ENCODE measurements at regions not wholly inside any gene's neighbourhood (a gene's known extent, or its start where the extent isn't known, plus 50 kb on each side); places are given as distances from the start of the nearest gene placed in this dataset.

DNA sequence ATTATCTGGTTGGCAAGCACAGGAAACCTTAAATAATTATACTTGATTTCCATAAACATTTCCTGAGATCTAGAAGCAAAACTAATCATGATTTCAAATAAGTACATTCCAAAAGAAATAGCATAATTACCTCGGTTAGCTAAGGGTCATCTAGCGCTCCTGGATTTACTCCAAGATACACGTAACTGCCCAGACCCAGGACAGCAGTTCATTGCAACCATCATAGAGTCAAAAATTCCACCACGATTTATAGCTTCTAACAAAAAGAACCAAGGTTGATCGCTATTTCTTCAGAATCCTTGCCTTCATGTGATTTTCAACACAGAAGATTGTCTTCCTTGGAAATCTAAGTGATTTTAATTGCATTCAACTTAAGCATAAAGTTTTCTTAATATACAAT lies 1235.5 kb upstream of the TENM3 start:
- H3K4me3 ChIP-seq (ENCODE audit: control insufficient read depth in 1 of 2, extremely low read depth in 1 of 2, low read length in 1 of 2): no peak overlapping the region
- no peak overlapping the region for H3K27ac Mint-ChIP-seq
- H3K36me3 Mint-ChIP-seq: no peaks in the 10 kb centered on the region
- POLR2A ChIA-PET: no interaction called here
- no peak for DNase-seq
- H3K9me3 ChIP-seq: no peaks in the 10 kb centered on the region
- ATAC-seq (replicated peaks in 1 of 4): no peak
- no peaks in the 10 kb centered on the region for H3K4me1 Mint-ChIP-seq
- no peaks in the 10 kb centered on the region for H3K27me3 Mint-ChIP-seq
- peaks cover 10 to 21% (median 12%) of the 10 kb centered on the region in 3 donors for H3K9me3 Mint-ChIP-seq
- WGBS (ENCODE audit: insufficient coverage): 75% methylated on average over 3 of the region's 5 CpGs
- H3K27me3 ChIP-seq (replicated peaks in 1 of 2; ENCODE audit: control insufficient read depth in 2 of 2, extremely low read depth in 1 of 2, insufficient read depth in 2 of 2, low read length in 1 of 2): no peaks in the 10 kb centered on the region
- no peak overlapping the region for H3K27ac ChIP-seq (ENCODE audit: low read length)
- CTCF ChIA-PET: no interaction called here
- no peaks in the 10 kb centered on the region for H3K4me1 ChIP-seq (ENCODE audit: control insufficient read depth in 1 of 2, extremely low read depth in 1 of 2, insufficient read depth in 2 of 2, low read length in 2 of 2)
- no peaks in the 10 kb centered on the region for H3K36me3 ChIP-seq (ENCODE audit: control insufficient read depth in 2 of 2, extremely low read depth in 1 of 2, insufficient read depth in 1 of 2, low read length in 1 of 2)
- H3K4me3 Mint-ChIP-seq: no peak overlapping the region

DNA sequence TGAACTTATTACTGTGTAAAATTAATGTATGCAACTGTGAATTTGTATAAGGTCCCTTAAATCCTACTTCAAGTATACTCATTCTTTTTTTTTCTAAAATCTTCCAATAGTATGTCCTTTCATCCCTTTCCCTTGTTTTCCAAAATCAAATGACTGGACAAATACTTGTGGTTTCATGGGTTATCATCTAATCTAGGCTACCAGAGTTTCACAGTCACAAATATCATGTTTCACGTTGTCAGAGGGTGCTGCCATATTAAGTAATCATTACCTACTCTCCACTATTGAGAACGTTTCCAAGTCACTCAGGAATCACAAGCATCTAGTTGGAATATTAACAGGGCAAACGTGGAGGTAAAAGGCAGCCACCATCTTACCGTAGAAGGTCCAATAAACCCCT lies 1235.0 kb upstream of the TENM3 start:
- Mint-ChIP-seq H3K9me3 (peaks cover 12 to 25% (median 13%) of the 10 kb centered on the region in 3 donors), H3K4me3 (no peak overlapping the region), H3K27me3 (no peaks in the 10 kb centered on the region), H3K27ac (no peak overlapping the region), H3K4me1 (no peaks in the 10 kb centered on the region), H3K36me3 (no peaks in the 10 kb centered on the region)
- Histone ChIP-seq H3K4me1 (ENCODE audit: control insufficient read depth in 1 of 2, extremely low read depth in 1 of 2, insufficient read depth in 2 of 2, low read length in 2 of 2) (no peaks in the 10 kb centered on the region), H3K4me3 (ENCODE audit: control insufficient read depth in 1 of 2, extremely low read depth in 1 of 2, low read length in 1 of 2) (no peak overlapping the region), H3K36me3 (ENCODE audit: control insufficient read depth in 2 of 2, extremely low read depth in 1 of 2, insufficient read depth in 1 of 2, low read length in 1 of 2) (no peaks in the 10 kb centered on the region), H3K9me3 (no peaks in the 10 kb centered on the region), H3K27ac (ENCODE audit: low read length) (no peak overlapping the region), H3K27me3 (replicated peaks in 1 of 2; ENCODE audit: control insufficient read depth in 2 of 2, extremely low read depth in 1 of 2, insufficient read depth in 2 of 2, low read length in 1 of 2) (no peaks in the 10 kb centered on the region)
- DNase-seq (no peak), ATAC-seq (replicated peaks in 1 of 4) (no peak)
- CTCF ChIA-PET: no interaction called here
- WGBS (ENCODE audit: insufficient coverage): 40% methylated on average over 1 of the region's 4 CpGs
- POLR2A ChIA-PET: no interaction called here

- ATAC-seq (replicated peaks in 1 of 4) (no peak), DNase-seq (no peak)
- Histone ChIP-seq H3K9me3 (no peaks in the 10 kb centered on the region), H3K27ac (ENCODE audit: low read length) (no peak overlapping the region), H3K4me1 (ENCODE audit: control insufficient read depth in 1 of 2, extremely low read depth in 1 of 2, insufficient read depth in 2 of 2, low read length in 2 of 2) (no peaks in the 10 kb centered on the region), H3K4me3 (ENCODE audit: control insufficient read depth in 1 of 2, extremely low read depth in 1 of 2, low read length in 1 of 2) (no peak overlapping the region), H3K27me3 (replicated peaks in 1 of 2; ENCODE audit: control insufficient read depth in 2 of 2, extremely low read depth in 1 of 2, insufficient read depth in 2 of 2, low read length in 1 of 2) (no peaks in the 10 kb centered on the region), H3K36me3 (ENCODE audit: control insufficient read depth in 2 of 2, extremely low read depth in 1 of 2, insufficient read depth in 1 of 2, low read length in 1 of 2) (no peaks in the 10 kb centered on the region)
- Mint-ChIP-seq H3K27me3 (no peaks in the 10 kb centered on the region), H3K4me3 (no peak overlapping the region), H3K36me3 (no peaks in the 10 kb centered on the region), H3K9me3 (peaks cover 15 to 30% (median 16%) of the 10 kb centered on the region in 3 donors), H3K27ac (no peak overlapping the region), H3K4me1 (no peaks in the 10 kb centered on the region)
- no CpG with 5 or more reads among the region's 5 CpGs for WGBS (ENCODE audit: insufficient coverage)
- POLR2A ChIA-PET: no interaction called here
- CTCF ChIA-PET: no interaction called here
These were observed 1230.0 kb upstream of the TENM3 start for GRCh38 chr4:181013162-181013561.

- Histone ChIP-seq H3K36me3 (ENCODE audit: control insufficient read depth in 2 of 2, extremely low read depth in 1 of 2, insufficient read depth in 1 of 2, low read length in 1 of 2) (no peaks in the 10 kb centered on the region), H3K4me1 (ENCODE audit: control insufficient read depth in 1 of 2, extremely low read depth in 1 of 2, insufficient read depth in 2 of 2, low read length in 2 of 2) (no peaks in the 10 kb centered on the region), H3K9me3 (no peaks in the 10 kb centered on the region), H3K27me3 (replicated peaks in 1 of 2; ENCODE audit: control insufficient read depth in 2 of 2, extremely low read depth in 1 of 2, insufficient read depth in 2 of 2, low read length in 1 of 2) (no peaks in the 10 kb centered on the region), H3K27ac (ENCODE audit: low read length) (no peak overlapping the region), H3K4me3 (ENCODE audit: control insufficient read depth in 1 of 2, extremely low read depth in 1 of 2, low read length in 1 of 2) (no peak overlapping the region)
- Mint-ChIP-seq H3K4me1 (no peaks in the 10 kb centered on the region), H3K4me3 (no peak overlapping the region), H3K27me3 (no peaks in the 10 kb centered on the region), H3K9me3 (peaks cover 12 to 30% (median 17%) of the 10 kb centered on the region in 3 donors), H3K36me3 (no peaks in the 10 kb centered on the region), H3K27ac (no peak overlapping the region)
- WGBS (ENCODE audit: insufficient coverage): 100% methylated on average over 1 of the region's 5 CpGs
- ChIA-PET POLR2A (no interaction called here), CTCF (no interaction called here)
- no peak for ATAC-seq (replicated peaks in 1 of 4)
- DNase-seq: no peak
These were observed 1226.2 kb upstream of the TENM3 start for GRCh38 chr4:181017038-181017437.

GRCh38 chr4:181018472-181018871 lies 1224.7 kb upstream of the TENM3 start:
- no peak overlapping the region for H3K27ac Mint-ChIP-seq
- H3K27ac ChIP-seq (ENCODE audit: low read length): no peak overlapping the region
- no peaks in the 10 kb centered on the region for H3K27me3 Mint-ChIP-seq
- WGBS (ENCODE audit: insufficient coverage): 58% methylated on average over 3 of the region's 4 CpGs
- H3K9me3 Mint-ChIP-seq: peaks cover 15 to 22% (median 16%) of the 10 kb centered on the region in 3 donors
- ChIA-PET POLR2A (no interaction called here), CTCF (no interaction called here)
- no peaks in the 10 kb centered on the region for H3K4me1 ChIP-seq (ENCODE audit: control insufficient read depth in 1 of 2, extremely low read depth in 1 of 2, insufficient read depth in 2 of 2, low read length in 2 of 2)
- no peaks in the 10 kb centered on the region for H3K36me3 ChIP-seq (ENCODE audit: control insufficient read depth in 2 of 2, extremely low read depth in 1 of 2, insufficient read depth in 1 of 2, low read length in 1 of 2)
- H3K4me3 Mint-ChIP-seq: no peak overlapping the region
- H3K9me3 ChIP-seq: no peaks in the 10 kb centered on the region
- H3K4me1 Mint-ChIP-seq: no peaks in the 10 kb centered on the region
- no peak for ATAC-seq (replicated peaks in 1 of 4)
- no peaks in the 10 kb centered on the region for H3K36me3 Mint-ChIP-seq
- H3K4me3 ChIP-seq (ENCODE audit: control insufficient read depth in 1 of 2, extremely low read depth in 1 of 2, low read length in 1 of 2): no peak overlapping the region
- no peak for DNase-seq
- no peaks in the 10 kb centered on the region for H3K27me3 ChIP-seq (replicated peaks in 1 of 2; ENCODE audit: control insufficient read depth in 2 of 2, extremely low read depth in 1 of 2, insufficient read depth in 2 of 2, low read length in 1 of 2)

DNA sequence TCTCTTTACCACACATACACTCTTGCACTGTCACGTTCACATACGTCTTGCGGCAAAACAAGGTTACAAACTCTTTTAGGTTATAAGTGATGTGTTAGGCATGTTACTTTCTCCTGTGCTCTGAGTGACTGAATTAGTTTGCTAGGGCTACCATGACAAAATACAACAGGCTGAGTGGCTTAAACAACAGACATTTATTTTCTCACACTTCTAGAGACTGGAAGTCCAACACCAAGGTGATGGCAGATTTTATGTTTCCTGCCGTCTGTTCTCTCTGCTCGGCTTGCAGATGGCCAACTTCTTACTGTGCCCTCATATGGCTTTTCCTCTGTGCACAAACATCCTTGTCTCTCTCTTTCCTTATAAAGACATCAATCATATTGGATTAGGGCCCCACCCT lies 1224.3 kb upstream of the TENM3 start:
- Histone ChIP-seq H3K4me3 (ENCODE audit: control insufficient read depth in 1 of 2, extremely low read depth in 1 of 2, low read length in 1 of 2) (no peak overlapping the region), H3K9me3 (no peaks in the 10 kb centered on the region), H3K36me3 (ENCODE audit: control insufficient read depth in 2 of 2, extremely low read depth in 1 of 2, insufficient read depth in 1 of 2, low read length in 1 of 2) (no peaks in the 10 kb centered on the region), H3K27ac (ENCODE audit: low read length) (no peak overlapping the region), H3K27me3 (replicated peaks in 1 of 2; ENCODE audit: control insufficient read depth in 2 of 2, extremely low read depth in 1 of 2, insufficient read depth in 2 of 2, low read length in 1 of 2) (no peaks in the 10 kb centered on the region), H3K4me1 (ENCODE audit: control insufficient read depth in 1 of 2, extremely low read depth in 1 of 2, insufficient read depth in 2 of 2, low read length in 2 of 2) (no peaks in the 10 kb centered on the region)
- no peak overlapping the region for H3K27ac Mint-ChIP-seq
- no peaks in the 10 kb centered on the region for H3K36me3 Mint-ChIP-seq
- WGBS (ENCODE audit: insufficient coverage): no CpG with 5 or more reads among the region's 5 CpGs
- POLR2A ChIA-PET: interaction anchor here in 1 of 2 donors (0.7 kb wide), 1 partner anchor 187 kb away, joined by 6 read pairs; no protein-coding TSS in a partner anchor
- ATAC-seq (replicated peaks in 1 of 4) (no peak), DNase-seq (no peak)
- H3K9me3 Mint-ChIP-seq: peaks cover 10 to 18% (median 11%) of the 10 kb centered on the region in 3 donors
- CTCF ChIA-PET: no interaction called here
- no peaks in the 10 kb centered on the region for H3K27me3 Mint-ChIP-seq
- no peak overlapping the region for H3K4me3 Mint-ChIP-seq
- H3K4me1 Mint-ChIP-seq: no peaks in the 10 kb centered on the region

DNA sequence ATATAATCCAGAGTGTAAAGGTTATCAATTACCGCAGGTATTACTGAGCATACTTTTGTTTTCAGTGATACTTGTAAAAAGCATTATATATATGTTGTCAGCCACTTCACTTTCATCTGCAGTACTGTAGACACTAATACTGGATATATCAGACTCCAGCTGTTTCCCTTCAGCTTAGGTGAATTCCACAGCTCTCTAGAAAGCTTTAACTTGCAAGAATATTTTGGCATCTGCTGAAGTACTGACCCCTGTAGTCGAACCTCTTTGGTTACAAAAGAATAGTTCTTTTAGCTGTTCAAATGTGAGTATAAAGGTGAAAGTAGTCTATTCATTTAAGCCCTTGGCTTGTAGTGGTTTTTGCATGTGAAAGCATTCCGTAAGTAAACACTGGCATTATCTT lies 1222.7 kb upstream of the TENM3 start:
- ATAC-seq (replicated peaks in 1 of 4) (no peak), DNase-seq (no peak)
- peaks cover 7 to 15% (median 13%) of the 10 kb centered on the region in 3 donors for H3K9me3 Mint-ChIP-seq
- no peak overlapping the region for H3K4me3 Mint-ChIP-seq
- no peaks in the 10 kb centered on the region for H3K4me1 Mint-ChIP-seq
- CTCF ChIA-PET: no interaction called here
- Histone ChIP-seq H3K9me3 (no peaks in the 10 kb centered on the region), H3K4me3 (ENCODE audit: control insufficient read depth in 1 of 2, extremely low read depth in 1 of 2, low read length in 1 of 2) (no peak overlapping the region), H3K27me3 (replicated peaks in 1 of 2; ENCODE audit: control insufficient read depth in 2 of 2, extremely low read depth in 1 of 2, insufficient read depth in 2 of 2, low read length in 1 of 2) (no peaks in the 10 kb centered on the region), H3K27ac (ENCODE audit: low read length) (no peak overlapping the region), H3K36me3 (ENCODE audit: control insufficient read depth in 2 of 2, extremely low read depth in 1 of 2, insufficient read depth in 1 of 2, low read length in 1 of 2) (no peaks in the 10 kb centered on the region), H3K4me1 (ENCODE audit: control insufficient read depth in 1 of 2, extremely low read depth in 1 of 2, insufficient read depth in 2 of 2, low read length in 2 of 2) (no peaks in the 10 kb centered on the region)
- H3K36me3 Mint-ChIP-seq: no peaks in the 10 kb centered on the region
- H3K27me3 Mint-ChIP-seq: no peaks in the 10 kb centered on the region
- no CpG with 5 or more reads among the region's 3 CpGs for WGBS (ENCODE audit: insufficient coverage)
- H3K27ac Mint-ChIP-seq: no peak overlapping the region
- POLR2A ChIA-PET: no interaction called here
